ENCODE measurements at regions not wholly inside any gene's neighbourhood (a gene's known extent, or its start where the extent isn't known, plus 50 kb on each side); places are given as distances from the start of the nearest gene placed in this dataset.

DNA sequence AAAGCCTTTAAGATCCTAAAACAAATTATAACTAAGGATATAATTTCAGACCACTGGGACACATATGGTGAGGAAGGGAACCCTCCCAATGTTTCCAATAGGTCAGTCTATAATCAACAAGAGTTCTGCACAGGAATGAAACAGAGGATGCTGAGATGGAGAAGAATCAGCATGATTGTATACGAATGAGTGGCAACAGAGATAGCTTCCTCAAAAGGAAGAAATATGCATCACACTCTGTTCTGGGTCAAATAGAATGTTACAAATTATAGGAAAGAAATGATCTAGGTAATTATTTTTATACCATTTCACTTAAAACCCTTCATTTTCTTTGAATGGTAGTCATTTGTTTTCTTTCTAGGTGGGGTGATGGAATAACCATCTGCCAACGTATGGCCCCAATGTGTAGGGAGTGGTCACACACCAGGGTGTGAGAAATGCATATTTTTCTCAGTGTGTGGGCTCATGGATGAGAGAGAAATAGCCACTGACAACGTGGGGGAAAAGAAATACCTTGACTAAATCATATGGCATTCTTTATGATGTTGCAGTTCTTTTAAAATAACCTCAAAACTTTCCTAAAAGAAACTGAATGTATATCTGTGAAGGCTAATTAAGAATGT is 104.6 kb upstream of the IVNS1ABP start:
- ChIA-PET POLR2A (no interaction called here), CTCF (no interaction called here)
- BruUV-seq (replicated peaks) = no TSS peak
- FAIRE-seq = no peak
- dilution Hi-C loops (cut with MboI; ENCODE audit: extremely low pct_ligation_motif_present, low sequenced_read_pairs) = no loop called here
- Histone ChIP-seq H3K4me3 (replicated peaks in 1 of 3; ENCODE audit: insufficient read depth in 1 of 3, low read depth in 1 of 3, low read length in 3 of 3) (no peak overlapping the region), H3K79me2 (ENCODE audit: control insufficient read depth, insufficient read depth, low read length) (no peaks in the 10 kb centered on the region), H3K36me3 (ENCODE audit: control insufficient read depth in 2 of 2, extremely low read depth in 1 of 2, insufficient read depth in 2 of 2, low read length in 2 of 2) (no peaks in the 10 kb centered on the region), H3K27ac (ENCODE audit: insufficient read depth, low read depth, low read length) (no peak overlapping the region), H3K27me3 (ENCODE audit: control insufficient read depth in 2 of 2, insufficient read depth in 2 of 2, low read length in 2 of 2) (no peaks in the 10 kb centered on the region), H4K20me1 (replicated peaks; ENCODE audit: control insufficient read depth, extremely low read depth, insufficient read depth, low read length) (no peaks in the 10 kb centered on the region), H3K9ac (replicated peaks; ENCODE audit: extremely low read depth, insufficient read depth, low read length) (no peak overlapping the region), H3K4me2 (ENCODE audit: insufficient read depth, low read length) (no peak overlapping the region), H3K4me1 (ENCODE audit: control insufficient read depth, extremely low read depth, insufficient read depth, low read length) (peaks cover 5% of the 10 kb centered on the region), H2AFZ (ENCODE audit: low read depth, low read length) (no peak overlapping the region), H3K9me3 (replicated peaks; ENCODE audit: control insufficient read depth, insufficient read depth, low read length) (no peaks in the 10 kb centered on the region), H3K9me1 (replicated peaks; ENCODE audit: control insufficient read depth, extremely low read depth, insufficient read depth, low read length) (no peaks in the 10 kb centered on the region)
- DNase-seq (ENCODE audit: low read depth, low spot score) = no peak
- intact Hi-C loops (cut with micrococcal nuclease) = no loop called here
- TF ChIP-seq, protein P1, sequence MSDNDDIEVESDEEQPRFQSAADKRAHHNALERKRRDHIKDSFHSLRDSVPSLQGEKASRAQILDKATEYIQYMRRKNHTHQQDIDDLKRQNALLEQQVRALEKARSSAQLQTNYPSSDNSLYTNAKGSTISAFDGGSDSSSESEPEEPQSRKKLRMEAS (IDR thresholded peaks at IDR 0.05; ENCODE audit: insufficient read depth, insufficient read length) = no peak
- TF ChIP-seq MYC (IDR thresholded peaks at IDR 0.05; ENCODE audit: low read depth, low read length) (no peak), JUN (IDR thresholded peaks at IDR 0.05; ENCODE audit: borderline replicate concordance, insufficient read depth, insufficient read length, low read depth) (no peak), FOS (IDR thresholded peaks at IDR 0.05; ENCODE audit: borderline replicate concordance, insufficient read depth, low read length) (no peak), POLR2AphosphoS5 (IDR thresholded peaks at IDR 0.05; ENCODE audit: insufficient read depth, low read depth, low read length) (no peak), EZH2 (IDR thresholded peaks at IDR 0.05; ENCODE audit: borderline replicate concordance, low read depth, low read length, severe bottlenecking) (no peak), GATA2 (IDR thresholded peaks at IDR 0.05; ENCODE audit: insufficient read depth, insufficient read length, low read depth, low read length) (no peak), POLR2A (IDR thresholded peaks at IDR 0.05; ENCODE audit: low read depth, low read length) (no peak)
- TF ChIP-seq, protein P2, sequence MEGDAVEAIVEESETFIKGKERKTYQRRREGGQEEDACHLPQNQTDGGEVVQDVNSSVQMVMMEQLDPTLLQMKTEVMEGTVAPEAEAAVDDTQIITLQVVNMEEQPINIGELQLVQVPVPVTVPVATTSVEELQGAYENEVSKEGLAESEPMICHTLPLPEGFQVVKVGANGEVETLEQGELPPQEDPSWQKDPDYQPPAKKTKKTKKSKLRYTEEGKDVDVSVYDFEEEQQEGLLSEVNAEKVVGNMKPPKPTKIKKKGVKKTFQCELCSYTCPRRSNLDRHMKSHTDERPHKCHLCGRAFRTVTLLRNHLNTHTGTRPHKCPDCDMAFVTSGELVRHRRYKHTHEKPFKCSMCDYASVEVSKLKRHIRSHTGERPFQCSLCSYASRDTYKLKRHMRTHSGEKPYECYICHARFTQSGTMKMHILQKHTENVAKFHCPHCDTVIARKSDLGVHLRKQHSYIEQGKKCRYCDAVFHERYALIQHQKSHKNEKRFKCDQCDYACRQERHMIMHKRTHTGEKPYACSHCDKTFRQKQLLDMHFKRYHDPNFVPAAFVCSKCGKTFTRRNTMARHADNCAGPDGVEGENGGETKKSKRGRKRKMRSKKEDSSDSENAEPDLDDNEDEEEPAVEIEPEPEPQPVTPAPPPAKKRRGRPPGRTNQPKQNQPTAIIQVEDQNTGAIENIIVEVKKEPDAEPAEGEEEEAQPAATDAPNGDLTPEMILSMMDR (IDR thresholded peaks at IDR 0.05; ENCODE audit: extremely low read depth in 1 of 2, insufficient read depth in 1 of 2, low read depth in 1 of 2, low read length in 2 of 2) = no peak

Measured in endothelial cell of umbilical vein (primary cell).